ENCODE measurements at regions not wholly inside any gene's neighbourhood (a gene's known extent, or its start where the extent isn't known, plus 50 kb on each side); places are given as distances from the start of the nearest gene placed in this dataset.
A peak's percentile ranks its signal among the peaks of the same experiment; 100 is the strongest.

- TF ChIP-seq FOXO1 (CRISPR knock-in tag; IDR thresholded peaks at IDR 0.05) (peak; percentile 70; the same call in 1 of the 2 replicates), PHF21A (CRISPR knock-in tag; IDR thresholded peaks at IDR 0.05) (peak; percentile 89), GATAD2A (CRISPR knock-in tag; IDR thresholded peaks at IDR 0.05) (peak; percentile 80), FOSL2 (CRISPR knock-in tag; IDR thresholded peaks at IDR 0.05) (peak; percentile 55), ZNF609 (CRISPR knock-in tag; IDR thresholded peaks at IDR 0.05; ENCODE audit: borderline replicate concordance) (peak; percentile 59; the same call in 1 of the 2 replicates), SALL1 (CRISPR knock-in tag; IDR thresholded peaks at IDR 0.05) (peak; percentile 90), ZNF234 (CRISPR knock-in tag; conservative IDR thresholded peaks at IDR 0.05) (no peak), ZNF7 (CRISPR knock-in tag; IDR thresholded peaks at IDR 0.05) (peak; percentile 29; the same call in 1 of the 2 replicates), YEATS4 (CRISPR knock-in tag; IDR thresholded peaks at IDR 0.05; ENCODE audit: borderline replicate concordance) (peak; percentile 25; the same call in 1 of the 2 replicates), MAX (IDR thresholded peaks at IDR 0.05) (0 out of 2 replicates have a peak, but pooled peaks have one; percentile 24), SOX13 (IDR thresholded peaks at IDR 0.05) (no peak), SOX13 (CRISPR knock-in tag; conservative IDR thresholded peaks at IDR 0.05 in 1 of 2, IDR thresholded peaks at IDR 0.05 in 1 of 2) (peak in 1 of 2 experiments; percentile 58; a peak in 1 of 4 replicates), MLX (CRISPR knock-in tag; IDR thresholded peaks at IDR 0.05) (no peak), HOXA3 (CRISPR knock-in tag; IDR thresholded peaks at IDR 0.05) (peak; percentile 48; the same call in 1 of the 2 replicates), JDP2 (CRISPR knock-in tag; IDR thresholded peaks at IDR 0.05; ENCODE audit: borderline replicate concordance) (no peak), DMTF1 (CRISPR knock-in tag; IDR thresholded peaks at IDR 0.05) (no peak), ZNF558 (CRISPR knock-in tag; IDR thresholded peaks at IDR 0.05; ENCODE audit: borderline replicate concordance) (no peak), TCF7 (IDR thresholded peaks at IDR 0.05; ENCODE audit: low read depth) (peak; percentile 20; the same call in 1 of the 2 replicates), ZNF644 (CRISPR knock-in tag; IDR thresholded peaks at IDR 0.05; ENCODE audit: low read depth) (peak; percentile 70; the same call in 1 of the 2 replicates), PHF8 (CRISPR knock-in tag; IDR thresholded peaks at IDR 0.05) (peak; percentile 25), ZNF747 (CRISPR knock-in tag; IDR thresholded peaks at IDR 0.05; ENCODE audit: borderline replicate concordance) (0 out of 2 replicates have a peak, but pooled peaks have one; percentile 18), ATF2 (CRISPR knock-in tag; IDR thresholded peaks at IDR 0.05) (0 out of 2 replicates have a peak, but pooled peaks have one; percentile 35), KLF16 (CRISPR knock-in tag; IDR thresholded peaks at IDR 0.05) (no peak; a peak in 1 of 4 replicates)
Measured at GRCh38 chr9:108775901-108776306, 79.9 kb downstream of the ACTL7B start (continued).

All from HepG2 (cell line).